ENCODE measurements at regions not wholly inside any gene's neighbourhood (a gene's known extent, or its start where the extent isn't known, plus 50 kb on each side); places are given as distances from the start of the nearest gene placed in this dataset.

DNA sequence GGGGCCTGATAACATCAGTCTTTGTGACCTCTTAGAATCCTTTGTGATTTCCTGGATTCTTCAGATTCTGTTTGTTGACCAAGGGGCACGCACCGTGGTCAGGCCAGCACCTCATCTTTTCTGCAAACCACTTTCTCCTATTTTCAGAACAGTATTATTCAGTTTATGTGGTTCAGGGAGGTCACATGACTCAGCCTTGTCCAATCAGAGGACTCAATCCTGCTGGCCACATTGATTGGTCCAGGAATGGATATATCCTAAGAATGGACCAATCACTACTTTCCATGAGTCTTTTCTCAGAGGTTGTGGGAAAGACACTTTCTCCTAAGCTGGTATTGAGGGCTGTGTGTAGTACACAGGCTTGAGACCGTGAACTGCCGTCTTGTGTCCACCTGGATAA is 123.1 kb upstream of the EEF2KMT start:
- Histone ChIP-seq H2AFZ (ENCODE audit: low read depth, low read length) (no peak overlapping the region), H3K9ac (replicated peaks; ENCODE audit: extremely low read depth, insufficient read depth, low read length) (no peak overlapping the region), H3K9me1 (replicated peaks; ENCODE audit: control insufficient read depth, extremely low read depth, insufficient read depth, low read length) (no peaks in the 10 kb centered on the region), H3K27me3 (ENCODE audit: control insufficient read depth in 2 of 2, insufficient read depth in 2 of 2, low read length in 2 of 2) (no peaks in the 10 kb centered on the region), H3K4me3 (replicated peaks in 1 of 3; ENCODE audit: insufficient read depth in 1 of 3, low read depth in 1 of 3, low read length in 3 of 3) (no peak overlapping the region), H3K79me2 (ENCODE audit: control insufficient read depth, insufficient read depth, low read length) (no peaks in the 10 kb centered on the region), H3K4me2 (ENCODE audit: insufficient read depth, low read length) (no peak overlapping the region), H3K9me3 (replicated peaks; ENCODE audit: control insufficient read depth, insufficient read depth, low read length) (peaks cover 4% of the 10 kb centered on the region), H4K20me1 (replicated peaks; ENCODE audit: control insufficient read depth, extremely low read depth, insufficient read depth, low read length) (no peaks in the 10 kb centered on the region), H3K27ac (ENCODE audit: insufficient read depth, low read depth, low read length) (no peak overlapping the region), H3K4me1 (ENCODE audit: control insufficient read depth, extremely low read depth, insufficient read depth, low read length) (no peaks in the 10 kb centered on the region), H3K36me3 (ENCODE audit: control insufficient read depth in 2 of 2, extremely low read depth in 1 of 2, insufficient read depth in 2 of 2, low read length in 2 of 2) (no peaks in the 10 kb centered on the region)
- DNase-seq (ENCODE audit: low read depth, low spot score) = no peak
- intact Hi-C loops (cut with micrococcal nuclease) = no loop called here
- POLR2A ChIA-PET = no interaction called here
- CTCF ChIA-PET = no interaction called here
- TF ChIP-seq POLR2A (IDR thresholded peaks at IDR 0.05; ENCODE audit: low read depth, low read length) (no peak), MYC (IDR thresholded peaks at IDR 0.05; ENCODE audit: low read depth, low read length) (no peak), FOS (IDR thresholded peaks at IDR 0.05; ENCODE audit: borderline replicate concordance, insufficient read depth, low read length) (no peak), EZH2 (IDR thresholded peaks at IDR 0.05; ENCODE audit: borderline replicate concordance, low read depth, low read length, severe bottlenecking) (no peak), POLR2AphosphoS5 (IDR thresholded peaks at IDR 0.05; ENCODE audit: insufficient read depth, low read depth, low read length) (no peak), GATA2 (IDR thresholded peaks at IDR 0.05; ENCODE audit: insufficient read depth, insufficient read length, low read depth, low read length) (no peak), JUN (IDR thresholded peaks at IDR 0.05; ENCODE audit: borderline replicate concordance, insufficient read depth, insufficient read length, low read depth) (no peak)
- TF ChIP-seq, protein P1, sequence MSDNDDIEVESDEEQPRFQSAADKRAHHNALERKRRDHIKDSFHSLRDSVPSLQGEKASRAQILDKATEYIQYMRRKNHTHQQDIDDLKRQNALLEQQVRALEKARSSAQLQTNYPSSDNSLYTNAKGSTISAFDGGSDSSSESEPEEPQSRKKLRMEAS (IDR thresholded peaks at IDR 0.05; ENCODE audit: insufficient read depth, insufficient read length) = no peak
- TF ChIP-seq, protein P2, sequence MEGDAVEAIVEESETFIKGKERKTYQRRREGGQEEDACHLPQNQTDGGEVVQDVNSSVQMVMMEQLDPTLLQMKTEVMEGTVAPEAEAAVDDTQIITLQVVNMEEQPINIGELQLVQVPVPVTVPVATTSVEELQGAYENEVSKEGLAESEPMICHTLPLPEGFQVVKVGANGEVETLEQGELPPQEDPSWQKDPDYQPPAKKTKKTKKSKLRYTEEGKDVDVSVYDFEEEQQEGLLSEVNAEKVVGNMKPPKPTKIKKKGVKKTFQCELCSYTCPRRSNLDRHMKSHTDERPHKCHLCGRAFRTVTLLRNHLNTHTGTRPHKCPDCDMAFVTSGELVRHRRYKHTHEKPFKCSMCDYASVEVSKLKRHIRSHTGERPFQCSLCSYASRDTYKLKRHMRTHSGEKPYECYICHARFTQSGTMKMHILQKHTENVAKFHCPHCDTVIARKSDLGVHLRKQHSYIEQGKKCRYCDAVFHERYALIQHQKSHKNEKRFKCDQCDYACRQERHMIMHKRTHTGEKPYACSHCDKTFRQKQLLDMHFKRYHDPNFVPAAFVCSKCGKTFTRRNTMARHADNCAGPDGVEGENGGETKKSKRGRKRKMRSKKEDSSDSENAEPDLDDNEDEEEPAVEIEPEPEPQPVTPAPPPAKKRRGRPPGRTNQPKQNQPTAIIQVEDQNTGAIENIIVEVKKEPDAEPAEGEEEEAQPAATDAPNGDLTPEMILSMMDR (IDR thresholded peaks at IDR 0.05; ENCODE audit: extremely low read depth in 1 of 2, insufficient read depth in 1 of 2, low read depth in 1 of 2, low read length in 2 of 2) = no peak
- no peak for FAIRE-seq
- no TSS peak for BruUV-seq (replicated peaks)
- dilution Hi-C loops (cut with MboI; ENCODE audit: extremely low pct_ligation_motif_present, low sequenced_read_pairs) = no loop called here
